ENCODE measurements at regions not wholly inside any gene's neighbourhood (a gene's known extent, or its start where the extent isn't known, plus 50 kb on each side); places are given as distances from the start of the nearest gene placed in this dataset.

- no peaks in the 10 kb centered on the region for H3K27me3 ChIP-seq (ENCODE audit: control insufficient read depth, insufficient read depth, low read length)
- no peak overlapping the region for H3K27ac ChIP-seq (ENCODE audit: low read depth, low read length)
- CTCF ChIA-PET: no interaction called here
- POLR2A ChIA-PET: no interaction called here
- DNase-seq (ENCODE audit: low read depth, low spot score): no peak
- no peaks in the 10 kb centered on the region; the same call in none of the 2 replicates for H3K9me3 ChIP-seq (ENCODE audit: control insufficient read depth, insufficient read depth, low read length)
- TF ChIP-seq, protein P1, sequence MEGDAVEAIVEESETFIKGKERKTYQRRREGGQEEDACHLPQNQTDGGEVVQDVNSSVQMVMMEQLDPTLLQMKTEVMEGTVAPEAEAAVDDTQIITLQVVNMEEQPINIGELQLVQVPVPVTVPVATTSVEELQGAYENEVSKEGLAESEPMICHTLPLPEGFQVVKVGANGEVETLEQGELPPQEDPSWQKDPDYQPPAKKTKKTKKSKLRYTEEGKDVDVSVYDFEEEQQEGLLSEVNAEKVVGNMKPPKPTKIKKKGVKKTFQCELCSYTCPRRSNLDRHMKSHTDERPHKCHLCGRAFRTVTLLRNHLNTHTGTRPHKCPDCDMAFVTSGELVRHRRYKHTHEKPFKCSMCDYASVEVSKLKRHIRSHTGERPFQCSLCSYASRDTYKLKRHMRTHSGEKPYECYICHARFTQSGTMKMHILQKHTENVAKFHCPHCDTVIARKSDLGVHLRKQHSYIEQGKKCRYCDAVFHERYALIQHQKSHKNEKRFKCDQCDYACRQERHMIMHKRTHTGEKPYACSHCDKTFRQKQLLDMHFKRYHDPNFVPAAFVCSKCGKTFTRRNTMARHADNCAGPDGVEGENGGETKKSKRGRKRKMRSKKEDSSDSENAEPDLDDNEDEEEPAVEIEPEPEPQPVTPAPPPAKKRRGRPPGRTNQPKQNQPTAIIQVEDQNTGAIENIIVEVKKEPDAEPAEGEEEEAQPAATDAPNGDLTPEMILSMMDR (IDR thresholded peaks at IDR 0.05; ENCODE audit: low read depth, low read length): no peak
- no peak overlapping the region for H3K4me3 ChIP-seq (ENCODE audit: low read depth, low read length)
Observed at GRCh38 chr1:238153253-238153652, 262.5 kb upstream of the ZP4 start.

GRCh38 chr1:238152119-238152518 is 261.4 kb upstream of the ZP4 start:
- ChIA-PET POLR2A (no interaction called here), CTCF (no interaction called here)
- Histone ChIP-seq H3K9me3 (ENCODE audit: control insufficient read depth, insufficient read depth, low read length) (no peaks in the 10 kb centered on the region; the same call in none of the 2 replicates), H3K4me3 (ENCODE audit: low read depth, low read length) (no peak overlapping the region), H3K27ac (ENCODE audit: low read depth, low read length) (no peak overlapping the region), H3K27me3 (ENCODE audit: control insufficient read depth, insufficient read depth, low read length) (no peaks in the 10 kb centered on the region)
- TF ChIP-seq, protein P1 (IDR thresholded peaks at IDR 0.05; ENCODE audit: low read depth, low read length): no peak
- no peak for DNase-seq (ENCODE audit: low read depth, low spot score)

DNA sequence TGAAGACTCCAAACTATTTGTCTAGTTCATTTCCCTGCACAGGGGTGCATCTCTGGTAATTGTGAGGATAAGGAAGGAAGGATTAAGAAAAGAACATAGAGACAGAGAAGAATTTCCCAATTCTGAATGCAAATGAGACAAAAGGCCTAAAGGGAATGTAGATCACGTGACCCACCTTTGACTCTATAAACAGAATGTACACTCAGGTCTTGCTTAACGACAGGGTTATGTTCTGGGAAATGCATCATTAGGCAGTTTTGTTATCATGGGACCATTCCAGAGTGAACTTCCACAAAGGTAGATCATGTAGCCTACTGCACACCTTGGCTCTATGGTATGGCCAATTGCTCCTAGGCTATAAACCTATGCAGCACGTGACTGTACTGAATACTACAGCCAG is 252.3 kb upstream of the ZP4 start:
- Histone ChIP-seq H3K27me3 (ENCODE audit: control insufficient read depth, insufficient read depth, low read length) (no peaks in the 10 kb centered on the region), H3K4me3 (ENCODE audit: low read depth, low read length) (no peak overlapping the region), H3K27ac (ENCODE audit: low read depth, low read length) (no peak overlapping the region), H3K9me3 (ENCODE audit: control insufficient read depth, insufficient read depth, low read length) (peaks cover 4% of the 10 kb centered on the region; the same call in 1 of the 2 replicates)
- ChIA-PET POLR2A (no interaction called here), CTCF (no interaction called here)
- TF ChIP-seq, protein P1 (IDR thresholded peaks at IDR 0.05; ENCODE audit: low read depth, low read length): no peak
- no peak for DNase-seq (ENCODE audit: low read depth, low spot score)

- no peak for DNase-seq (ENCODE audit: low read depth, low spot score)
- peaks cover 1% of the 10 kb centered on the region; the same call in 1 of the 2 replicates for H3K9me3 ChIP-seq (ENCODE audit: control insufficient read depth, insufficient read depth, low read length)
- TF ChIP-seq, protein P1 (IDR thresholded peaks at IDR 0.05; ENCODE audit: low read depth, low read length): no peak
- no peak overlapping the region for H3K27ac ChIP-seq (ENCODE audit: low read depth, low read length)
- H3K4me3 ChIP-seq (ENCODE audit: low read depth, low read length): no peak overlapping the region
- POLR2A ChIA-PET: no interaction called here
- CTCF ChIA-PET: no interaction called here
- no peaks in the 10 kb centered on the region for H3K27me3 ChIP-seq (ENCODE audit: control insufficient read depth, insufficient read depth, low read length)
Observed at GRCh38 chr1:238141353-238141752, 250.6 kb upstream of the ZP4 start.

GRCh38 chr1:238139713-238140112 is 249.0 kb upstream of the ZP4 start:
- Histone ChIP-seq H3K4me3 (ENCODE audit: low read depth, low read length) (no peak overlapping the region), H3K9me3 (ENCODE audit: control insufficient read depth, insufficient read depth, low read length) (no peaks in the 10 kb centered on the region; the same call in 1 of the 2 replicates), H3K27me3 (ENCODE audit: control insufficient read depth, insufficient read depth, low read length) (no peaks in the 10 kb centered on the region), H3K27ac (ENCODE audit: low read depth, low read length) (no peak overlapping the region)
- TF ChIP-seq, protein P1 (IDR thresholded peaks at IDR 0.05; ENCODE audit: low read depth, low read length): no peak
- DNase-seq (ENCODE audit: low read depth, low spot score): no peak
- ChIA-PET POLR2A (no interaction called here), CTCF (no interaction called here)
